NCI-H2081 (cell line): ENCODE measurements at regions not wholly inside any gene's neighbourhood (a gene's known extent, or its start where the extent isn't known, plus 50 kb on each side); places are given as distances from the start of the nearest gene placed in this dataset.

ENCODE experiments used
- DNase-seq, 2 experiments: peaks; one replicate each; lab custom pipeline; 2025; lab: John Stamatoyannopoulos, UW

DNA sequence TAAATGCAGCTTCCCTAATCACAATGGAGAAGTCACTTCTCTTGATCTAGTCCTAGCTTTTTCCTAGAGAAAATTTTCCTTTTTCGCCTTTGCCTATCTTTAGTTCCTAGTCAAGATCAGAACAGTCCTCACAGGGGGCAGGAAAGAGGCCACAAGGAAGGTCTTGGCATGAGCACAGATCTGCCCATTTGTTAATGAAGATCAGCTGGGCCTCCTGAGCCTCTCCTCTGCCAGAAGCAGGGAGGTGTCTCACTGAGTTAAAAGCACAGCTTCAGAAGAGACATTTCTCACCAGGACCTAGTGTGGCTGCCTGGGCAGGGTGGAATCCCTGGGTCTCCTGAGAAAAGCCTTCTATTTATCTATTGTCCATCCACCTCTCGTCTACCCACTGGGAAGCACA is 357.8 kb downstream of the TMEM38B start:
- no peak for DNase-seq

GRCh38 chr9:106052735-106053134 is 358.4 kb downstream of the TMEM38B start:
- DNase-seq = no peak

DNA sequence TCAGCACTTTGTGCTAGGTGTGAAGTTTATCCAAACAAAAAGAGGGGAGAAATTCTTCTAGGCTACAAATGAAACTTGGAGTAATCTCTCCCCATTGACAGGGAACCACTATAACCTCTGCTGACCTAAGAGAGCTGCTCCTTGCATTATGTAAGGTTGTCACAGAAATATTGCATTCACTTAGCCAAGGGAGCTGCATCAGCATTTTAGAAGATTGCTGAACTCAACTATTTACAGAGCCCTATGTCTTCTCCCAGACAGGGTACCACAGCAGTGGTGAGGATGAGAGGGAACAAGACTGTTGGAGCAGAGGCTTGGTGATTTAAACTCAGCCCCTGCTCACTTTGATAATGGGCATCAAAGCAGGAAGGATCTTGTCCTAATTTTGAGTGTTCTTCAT is 362.0 kb downstream of the TMEM38B start:
- no peak for DNase-seq

GRCh38 chr9:106058460-106058859 is 364.1 kb downstream of the TMEM38B start:
- no peak for DNase-seq

- no peak for DNase-seq
Measured at GRCh38 chr9:106059886-106060285, 365.5 kb downstream of the TMEM38B start.

DNA sequence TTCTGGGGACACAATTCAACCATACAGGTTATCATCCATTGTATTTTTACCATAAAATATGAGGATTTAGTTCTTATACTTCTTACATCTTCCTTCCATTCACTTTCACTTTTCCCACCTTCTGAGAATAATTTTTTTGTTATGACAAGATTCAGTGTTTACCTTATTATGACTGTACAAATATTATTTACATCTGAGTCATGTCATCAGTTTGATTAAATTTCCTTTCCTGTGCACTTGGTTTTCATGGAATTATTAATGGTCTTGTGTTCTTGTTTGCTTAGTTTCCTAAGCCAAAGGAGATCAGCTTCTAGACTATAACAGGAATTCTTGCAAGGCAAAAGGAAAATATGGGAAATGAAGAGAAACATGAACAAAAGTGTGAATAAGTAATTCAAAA is 366.5 kb downstream of the TMEM38B start:
- DNase-seq = no peak

- DNase-seq = no peak
Measured at GRCh38 chr9:106062250-106062649, 367.9 kb downstream of the TMEM38B start.

- no peak for DNase-seq
Measured at GRCh38 chr9:106065136-106065535, 370.8 kb downstream of the TMEM38B start.

GRCh38 chr9:106065579-106066214 is 371.4 kb downstream of the TMEM38B start:
- DNase-seq = no peak

- no peak for DNase-seq
Measured at GRCh38 chr9:106066940-106067524, 372.7 kb downstream of the TMEM38B start.

GRCh38 chr9:106069241-106069640 is 374.9 kb downstream of the TMEM38B start:
- no peak for DNase-seq

DNA sequence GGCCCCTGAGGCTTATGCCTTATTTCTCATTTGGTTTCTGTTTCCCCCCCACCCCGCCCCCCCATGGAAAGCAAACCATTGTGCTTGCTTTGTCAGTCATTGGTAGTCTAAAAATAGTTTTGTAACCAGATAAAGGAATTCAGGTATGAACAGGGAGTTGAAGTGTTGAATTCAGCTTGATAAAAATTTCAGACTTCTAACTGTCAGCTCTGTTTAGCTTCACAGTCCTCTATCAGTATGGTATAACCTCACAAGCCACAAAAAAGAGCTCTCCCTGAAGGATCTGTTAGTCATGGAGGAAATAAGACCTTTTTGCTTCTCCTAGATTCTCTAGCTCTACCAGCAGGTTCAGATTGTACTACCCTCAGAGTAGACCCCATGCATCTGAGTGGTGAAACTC is 378.1 kb downstream of the TMEM38B start:
- DNase-seq = no peak

GRCh38 chr9:106074006-106074405 is 379.7 kb downstream of the TMEM38B start:
- no peak for DNase-seq

GRCh38 chr9:106075236-106075959 is 381.1 kb downstream of the TMEM38B start:
- no peak for DNase-seq

DNA sequence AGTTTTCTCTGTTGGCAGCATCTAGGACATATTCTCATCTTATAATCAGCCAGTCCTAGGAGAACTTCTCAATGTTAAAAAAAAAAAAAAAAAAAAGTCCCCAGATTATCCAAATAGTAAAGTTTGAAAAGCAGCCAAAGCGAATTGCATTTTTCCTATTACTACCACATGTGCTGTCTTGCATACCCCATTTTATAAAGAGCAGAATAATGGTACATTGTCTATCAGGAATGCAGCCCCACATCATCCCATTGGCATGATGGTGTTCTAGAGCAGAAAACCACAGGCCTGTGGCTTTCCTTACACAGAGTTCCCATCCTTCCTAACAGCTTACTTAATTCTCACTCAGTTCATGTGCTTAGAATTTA is 381.6 kb downstream of the TMEM38B start:
- DNase-seq = no peak

GRCh38 chr9:106076711-106077110 is 382.4 kb downstream of the TMEM38B start:
- no peak for DNase-seq

- DNase-seq = no peak
Measured at GRCh38 chr9:106077731-106078130, 383.4 kb downstream of the TMEM38B start.

DNA sequence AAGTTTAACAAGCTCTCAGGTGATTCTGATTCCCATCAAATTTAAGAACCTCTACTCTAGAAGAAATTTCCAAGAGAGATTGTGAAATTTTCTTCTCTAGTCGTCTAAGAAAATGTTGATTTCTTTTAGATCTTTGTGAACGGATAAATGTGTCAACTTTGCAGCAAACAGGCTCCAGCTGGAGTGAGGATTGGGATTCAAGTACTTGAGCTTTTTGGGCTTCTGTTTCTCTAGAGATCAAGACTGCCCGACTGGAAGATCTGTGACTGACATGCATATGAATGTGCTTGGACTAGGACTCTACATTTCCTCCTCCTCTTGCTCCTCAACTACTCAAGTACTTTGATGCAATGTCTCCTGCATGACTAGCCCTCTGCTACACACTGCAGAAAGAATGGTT is 388.3 kb downstream of the TMEM38B start:
- no peak for DNase-seq

- DNase-seq = no peak
Measured at GRCh38 chr9:106084702-106085101, 390.4 kb downstream of the TMEM38B start.

- no peak for DNase-seq
Measured at GRCh38 chr9:106085479-106085878, 391.1 kb downstream of the TMEM38B start.

- DNase-seq = no peak
Measured at GRCh38 chr9:106092083-106092482, 397.7 kb downstream of the TMEM38B start.

GRCh38 chr9:106102821-106103220 is 408.5 kb downstream of the TMEM38B start:
- no peak for DNase-seq

- no peak for DNase-seq
Measured at GRCh38 chr9:106104887-106105286, 410.5 kb downstream of the TMEM38B start.

DNA sequence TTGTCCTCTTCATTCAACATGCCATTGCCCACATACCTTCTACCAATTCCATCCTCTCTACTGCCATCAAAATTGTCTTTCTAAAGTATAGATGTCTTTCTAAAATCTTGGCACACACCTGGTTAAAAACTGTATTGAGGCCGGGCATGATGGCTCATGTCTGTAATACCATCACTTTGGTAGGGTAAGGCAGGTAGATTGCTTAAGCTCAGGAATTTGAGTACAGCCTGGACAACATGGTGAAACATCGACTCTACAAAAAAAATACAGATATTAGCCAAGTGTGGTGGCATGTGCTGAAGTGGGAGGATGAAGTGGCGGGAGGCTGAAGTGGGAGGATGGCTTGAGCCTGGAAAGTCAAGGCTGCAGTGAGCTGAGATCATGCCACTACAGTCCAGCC is 412.1 kb downstream of the TMEM38B start:
- no peak for DNase-seq
